C4-2B (cell line): ENCODE measurements at regions not wholly inside any gene's neighbourhood (a gene's known extent, or its start where the extent isn't known, plus 50 kb on each side); places are given as distances from the start of the nearest gene placed in this dataset.

Source experiments
- ZFX ChIP-seq: fragments of 450-650 bp; IDR thresholded peaks from 2 replicates; pipeline ENCODE4 v1.6.1; 2017
- TF ChIP-seq, protein P1 (sequence below): fragments of 450-650 bp; conservative IDR thresholded peaks from 2 replicates; pipeline ENCODE4 v1.5.1; 2017; ENCODE audit warnings: mild to moderate bottlenecking

- TF ChIP-seq, protein P1, sequence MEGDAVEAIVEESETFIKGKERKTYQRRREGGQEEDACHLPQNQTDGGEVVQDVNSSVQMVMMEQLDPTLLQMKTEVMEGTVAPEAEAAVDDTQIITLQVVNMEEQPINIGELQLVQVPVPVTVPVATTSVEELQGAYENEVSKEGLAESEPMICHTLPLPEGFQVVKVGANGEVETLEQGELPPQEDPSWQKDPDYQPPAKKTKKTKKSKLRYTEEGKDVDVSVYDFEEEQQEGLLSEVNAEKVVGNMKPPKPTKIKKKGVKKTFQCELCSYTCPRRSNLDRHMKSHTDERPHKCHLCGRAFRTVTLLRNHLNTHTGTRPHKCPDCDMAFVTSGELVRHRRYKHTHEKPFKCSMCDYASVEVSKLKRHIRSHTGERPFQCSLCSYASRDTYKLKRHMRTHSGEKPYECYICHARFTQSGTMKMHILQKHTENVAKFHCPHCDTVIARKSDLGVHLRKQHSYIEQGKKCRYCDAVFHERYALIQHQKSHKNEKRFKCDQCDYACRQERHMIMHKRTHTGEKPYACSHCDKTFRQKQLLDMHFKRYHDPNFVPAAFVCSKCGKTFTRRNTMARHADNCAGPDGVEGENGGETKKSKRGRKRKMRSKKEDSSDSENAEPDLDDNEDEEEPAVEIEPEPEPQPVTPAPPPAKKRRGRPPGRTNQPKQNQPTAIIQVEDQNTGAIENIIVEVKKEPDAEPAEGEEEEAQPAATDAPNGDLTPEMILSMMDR, result no peak
- no peak for TF ChIP-seq ZFX
Measured at GRCh38 chr11:38710262-38710661, 2112.2 kb upstream of the RAG2 start.
